ENCODE measurements at regions not wholly inside any gene's neighbourhood (a gene's known extent, or its start where the extent isn't known, plus 50 kb on each side); places are given as distances from the start of the nearest gene placed in this dataset.
"Not testable (repeated sequence)": the region's sequence is repeated elsewhere in the genome, so short reads cannot be mapped to it uniquely, and the experiment has no call there.

DNA sequence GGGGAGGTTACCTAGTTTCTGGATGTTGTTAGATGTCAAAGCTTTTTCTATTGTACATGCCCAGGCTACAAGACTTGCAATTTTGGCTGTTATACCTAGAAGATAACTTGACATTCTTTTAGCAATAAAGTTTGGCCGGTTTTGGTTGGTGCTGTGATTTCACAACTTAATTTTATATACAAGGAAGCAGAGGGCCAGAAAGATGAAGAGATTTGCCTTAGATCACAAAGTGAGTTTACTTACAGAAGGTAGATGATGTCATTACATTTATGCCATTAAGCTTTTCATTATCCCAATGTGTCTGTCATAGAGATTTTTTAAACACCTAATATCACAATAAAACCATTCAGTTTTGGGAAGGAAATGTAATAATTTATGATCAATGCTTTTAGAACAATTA lies 698.7 kb upstream of the ANO3 start:
- DNase-seq = no peak

DNA sequence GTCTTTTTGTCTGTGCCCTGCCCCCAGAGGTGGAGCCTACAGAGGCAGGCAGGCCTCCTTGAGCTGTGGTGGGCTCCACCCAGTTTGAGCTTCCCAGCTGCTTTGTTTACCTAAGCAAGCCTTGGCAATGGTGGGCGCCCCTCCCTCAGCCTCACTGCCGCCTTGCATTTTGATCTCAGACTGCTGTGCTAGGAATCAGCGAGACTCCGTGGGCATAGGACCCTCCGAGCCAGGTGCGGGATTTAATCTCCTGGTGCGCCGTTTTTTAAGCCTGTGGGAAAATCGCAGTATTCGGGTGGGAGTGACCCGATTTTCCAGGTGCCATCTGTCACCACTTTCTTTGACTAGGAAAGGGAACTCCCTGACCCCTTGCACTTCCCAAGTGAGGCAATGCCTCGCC lies 682.7 kb upstream of the ANO3 start:
- not testable (repeated sequence) for DNase-seq

DNA sequence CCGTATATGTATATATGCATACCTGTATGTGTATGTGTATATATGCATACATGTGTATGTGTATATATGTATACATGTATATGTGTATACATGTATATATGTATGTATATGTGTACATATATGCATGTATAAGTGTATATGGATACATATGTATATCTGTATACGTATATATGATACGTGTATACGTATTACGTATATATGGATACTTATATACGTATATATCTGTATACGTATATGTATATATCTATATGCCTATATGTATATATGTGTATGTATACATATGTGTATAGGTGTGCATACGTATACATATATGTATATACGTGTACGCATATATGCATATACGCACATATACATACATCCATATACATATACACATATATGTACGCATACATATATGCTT lies 681.6 kb upstream of the ANO3 start:
- DNase-seq = no peak

DNA sequence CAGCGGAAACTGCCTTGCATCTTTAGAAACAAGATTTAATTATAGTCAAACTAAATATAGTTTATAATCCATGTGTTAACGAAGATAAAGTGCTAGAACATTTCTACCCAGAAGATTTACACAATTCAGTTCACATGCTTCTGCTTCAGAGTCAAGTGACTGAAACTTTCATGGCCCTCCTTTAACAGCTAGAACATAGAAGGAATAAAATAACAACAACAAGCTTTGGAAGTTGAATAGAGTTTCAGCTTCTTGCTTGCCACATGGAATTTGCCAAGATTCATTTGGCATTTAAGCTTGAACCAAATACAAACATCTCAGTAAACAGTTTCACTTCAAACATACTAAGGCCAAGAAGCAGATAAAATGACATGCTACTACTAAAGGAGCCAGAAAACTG lies 676.3 kb upstream of the ANO3 start:
- no peak for DNase-seq

DNA sequence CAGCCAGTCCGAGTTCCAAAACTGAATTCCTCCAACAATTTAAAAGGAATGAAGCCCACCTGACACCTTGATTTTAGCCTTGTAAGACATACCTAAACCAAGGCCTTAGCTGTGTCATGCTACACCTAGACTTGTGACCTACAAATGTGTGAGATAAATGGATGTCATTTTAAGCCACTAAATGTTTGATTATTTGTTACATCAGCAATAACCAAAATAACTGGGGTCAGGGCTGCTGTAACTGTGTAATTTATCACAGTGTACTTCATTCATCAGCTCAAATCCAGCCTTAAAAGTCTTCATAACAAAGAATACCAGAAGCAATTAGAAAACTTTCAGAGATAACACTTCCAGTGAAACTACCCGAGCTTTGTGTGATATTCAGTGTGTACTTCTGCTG lies 673.0 kb upstream of the ANO3 start:
- DNase-seq = no peak

DNA sequence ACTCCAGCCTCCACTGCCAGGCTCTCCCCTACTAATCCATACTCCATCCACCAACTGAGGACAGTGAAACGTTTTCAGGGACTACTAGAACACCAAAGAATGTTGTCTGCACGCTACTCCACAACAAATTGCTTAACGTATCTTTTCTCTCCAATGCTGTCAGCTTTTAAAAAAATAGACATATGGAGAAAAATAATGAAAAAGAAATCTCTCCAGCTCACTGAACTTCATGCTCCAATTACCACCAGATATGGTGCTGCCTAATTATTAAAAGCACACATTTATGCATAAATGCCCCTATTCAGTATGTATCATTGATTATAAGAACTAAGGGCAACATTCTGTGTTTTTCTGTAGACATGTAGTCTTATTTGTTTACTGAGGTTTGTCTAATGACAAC lies 672.2 kb upstream of the ANO3 start:
- DNase-seq = no peak

DNA sequence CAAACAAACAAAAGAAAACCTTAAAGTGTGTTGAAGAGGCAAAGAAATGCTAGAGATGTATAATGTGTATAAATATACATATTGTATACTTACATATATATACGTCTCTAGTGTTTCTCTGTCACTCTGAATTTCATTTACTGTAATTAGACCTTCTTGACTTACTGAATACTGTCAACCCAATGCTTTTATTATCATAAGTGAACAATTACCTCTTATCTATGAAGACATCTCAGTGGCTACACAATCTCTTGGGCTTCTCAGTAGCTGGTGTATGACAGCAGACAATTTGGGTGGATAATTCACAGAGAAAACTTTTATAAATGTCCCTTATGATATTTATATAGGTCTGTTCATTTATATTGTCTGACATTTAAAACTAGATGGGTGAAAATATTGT lies 664.1 kb upstream of the ANO3 start:
- DNase-seq = no peak

DNA sequence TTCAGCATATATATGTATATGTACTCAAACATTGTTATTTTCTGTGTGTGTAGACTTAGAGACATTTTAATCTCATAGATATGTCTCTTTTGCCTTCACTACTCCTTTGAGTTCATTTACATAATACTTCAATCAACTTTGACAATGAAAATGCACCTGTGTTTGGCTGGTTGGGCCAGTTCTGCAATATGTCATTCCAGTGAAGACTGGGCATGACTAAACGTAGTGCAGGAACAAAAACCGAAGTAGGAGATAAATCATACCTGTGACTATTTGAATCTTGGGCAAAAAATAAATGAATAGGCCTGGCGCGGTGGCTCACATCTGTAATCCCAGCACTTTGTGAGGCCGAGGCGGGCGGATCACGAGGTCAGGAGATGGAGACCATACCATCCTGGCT lies 640.0 kb upstream of the ANO3 start:
- DNase-seq = no peak

DNA sequence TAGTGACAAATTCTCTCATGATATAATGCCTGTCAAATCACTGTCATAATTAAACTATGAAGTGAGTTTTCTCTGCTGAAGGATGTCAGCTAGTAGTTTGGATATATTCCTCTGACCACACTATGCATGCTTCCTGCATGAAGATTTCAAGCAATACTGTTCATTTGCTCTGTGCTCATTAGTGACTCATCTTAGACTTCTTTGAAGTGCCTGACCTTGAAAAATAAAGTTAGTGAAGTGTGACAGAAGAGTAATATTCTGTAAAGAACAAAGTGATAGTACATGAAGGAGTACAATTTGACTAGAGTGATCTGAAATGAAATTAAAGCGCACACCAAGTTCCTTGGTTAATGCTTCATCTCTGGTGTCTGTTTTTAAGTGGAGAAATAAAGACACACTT lies 629.5 kb upstream of the ANO3 start:
- no peak for DNase-seq

DNA sequence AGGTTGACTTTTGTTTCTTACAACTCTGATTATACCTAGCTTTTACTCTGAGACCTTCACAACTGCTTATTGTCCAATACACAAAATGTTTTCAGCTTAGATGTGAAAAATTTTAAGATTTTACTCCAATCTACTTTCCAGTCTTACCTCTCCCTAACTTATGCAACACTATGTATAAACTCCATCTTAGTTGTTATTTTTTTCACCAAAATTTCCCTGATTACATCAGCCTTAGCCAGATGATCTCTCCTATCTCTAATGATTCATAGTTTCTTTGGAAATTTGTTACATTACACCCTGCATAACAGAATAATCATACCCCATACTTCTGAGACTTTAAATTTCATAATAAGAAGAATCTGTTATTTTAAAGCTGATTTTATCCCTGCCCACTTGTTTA lies 621.0 kb upstream of the ANO3 start:
- no peak for DNase-seq

DNA sequence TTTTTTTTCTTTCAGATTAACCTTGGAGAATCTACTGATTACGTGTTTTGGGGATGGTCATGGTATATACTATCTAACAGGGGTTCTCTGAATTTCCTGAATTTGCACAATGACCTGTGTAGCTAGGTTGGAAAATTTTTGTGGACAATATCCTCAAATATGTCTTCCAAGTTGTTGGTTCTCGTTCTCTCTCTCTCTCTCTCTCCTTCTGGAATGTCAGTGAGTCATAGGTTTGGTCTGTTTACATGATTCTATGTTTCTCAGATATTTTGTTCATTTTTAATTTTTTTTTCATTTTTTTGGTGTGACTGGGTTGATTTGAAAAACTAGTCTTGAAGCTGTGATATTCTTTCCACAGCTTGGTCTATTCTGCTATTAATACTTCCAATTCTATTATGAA lies 604.0 kb upstream of the ANO3 start:
- no peak for DNase-seq

DNA sequence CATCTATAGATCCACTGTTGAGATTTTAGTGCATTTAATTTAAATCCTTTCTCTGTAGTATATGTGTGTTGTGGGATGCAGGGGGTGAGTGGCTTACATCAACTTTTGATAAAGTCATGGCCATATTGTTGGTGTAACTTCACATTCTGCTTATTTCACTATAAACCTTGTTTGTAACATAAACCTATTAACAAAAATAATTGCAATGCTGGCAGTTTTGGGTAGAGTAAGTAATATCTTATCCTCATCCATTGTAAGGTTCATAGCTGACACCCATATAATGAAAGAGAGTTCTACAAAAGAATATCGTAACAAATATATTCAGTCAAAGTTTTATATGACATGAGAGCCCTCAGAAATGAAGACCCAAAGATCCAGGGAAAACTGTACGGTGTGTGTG lies 601.7 kb upstream of the ANO3 start:
- no peak for DNase-seq

DNA sequence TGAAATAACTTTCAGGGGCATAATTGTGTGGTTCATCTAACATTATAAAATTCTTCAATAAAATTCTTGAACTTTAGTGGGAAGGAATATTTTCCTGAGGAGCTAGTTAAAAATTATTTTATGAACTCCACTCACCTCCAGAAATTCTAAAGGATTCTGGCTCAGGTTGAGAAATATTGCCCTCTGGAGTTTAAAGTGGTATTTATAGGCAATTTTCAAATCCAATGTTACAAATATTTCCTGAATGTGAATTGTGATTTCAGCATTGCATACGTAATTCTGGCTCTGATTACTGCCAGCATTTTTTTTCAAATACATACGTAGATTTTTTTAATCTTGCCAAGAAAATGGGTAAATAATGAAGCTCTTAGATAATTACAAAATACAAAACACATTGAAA lies 598.2 kb upstream of the ANO3 start:
- no peak for DNase-seq

DNA sequence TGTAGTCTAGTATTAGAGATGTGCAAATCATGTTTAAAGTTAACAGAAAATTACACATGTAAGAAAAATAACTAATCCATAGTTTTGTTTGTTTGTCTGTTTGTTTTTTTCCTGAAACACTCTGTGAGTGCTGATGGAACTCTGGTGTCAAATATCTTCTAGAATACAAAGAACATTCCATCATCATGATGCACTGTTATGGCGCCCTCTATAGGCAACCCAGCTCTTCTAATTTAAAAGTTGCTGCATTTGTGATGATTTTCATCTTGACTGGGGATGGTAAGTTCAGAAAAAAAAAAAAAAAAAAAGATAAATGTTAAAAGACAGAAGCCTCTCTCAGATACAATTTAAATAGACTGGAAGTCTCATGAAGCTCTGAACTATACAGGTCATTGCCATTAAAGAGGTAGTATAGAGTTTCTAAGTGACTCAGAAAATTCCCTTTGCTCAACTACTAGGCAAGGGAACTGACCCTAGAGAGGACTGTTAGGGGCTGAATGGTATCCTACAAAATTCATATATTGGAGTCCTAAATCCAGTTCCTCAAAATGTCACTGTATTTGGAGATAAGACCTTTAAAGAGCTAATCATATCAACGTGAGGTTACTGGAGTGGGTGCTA lies 597.2 kb upstream of the ANO3 start:
- no peak for DNase-seq

DNA sequence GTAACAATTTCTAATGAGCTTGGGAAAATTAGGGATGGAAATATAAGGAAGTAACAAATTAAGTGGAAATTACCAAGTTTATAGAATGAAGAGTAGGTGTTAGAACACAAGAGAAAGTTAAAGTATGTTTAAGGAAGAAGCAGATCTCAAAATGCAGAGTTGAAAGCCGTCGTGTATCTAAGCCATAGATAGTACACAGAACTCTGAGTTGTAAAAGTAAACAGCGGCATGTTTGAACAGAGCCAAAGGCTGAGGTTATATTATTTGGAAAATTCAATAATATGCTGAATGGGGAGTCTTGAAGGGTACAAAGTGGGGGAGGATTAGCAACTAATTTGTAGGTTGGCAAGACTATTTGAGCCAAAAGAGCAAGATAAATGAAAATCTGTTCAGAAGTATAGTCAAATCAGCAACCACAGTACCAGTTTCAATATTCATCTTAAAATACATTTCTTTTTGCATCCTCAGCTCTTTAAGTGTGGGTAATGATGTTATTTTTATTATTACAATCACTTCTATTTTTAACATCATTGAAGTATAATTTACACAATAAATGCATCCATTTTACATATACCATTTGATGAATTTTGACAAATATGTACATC lies 594.8 kb upstream of the ANO3 start:
- DNase-seq = no peak

DNA sequence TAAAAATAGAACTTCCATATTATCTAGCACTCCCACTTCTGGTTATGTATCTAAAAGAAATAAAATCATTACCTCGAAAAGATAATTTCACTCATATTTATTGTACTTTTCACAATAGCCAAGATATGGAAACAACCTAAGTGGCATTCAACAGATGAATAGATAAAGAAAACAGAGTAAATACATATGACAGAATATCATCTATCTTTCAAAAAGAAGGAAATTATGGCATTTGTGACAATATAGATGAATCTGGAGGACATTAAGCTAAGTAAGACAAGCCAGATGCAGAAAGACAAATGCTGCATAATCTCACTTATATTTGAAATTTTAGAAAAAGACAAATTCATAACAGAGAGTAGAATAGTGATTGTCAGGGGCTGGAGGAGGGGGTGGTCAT lies 590.0 kb upstream of the ANO3 start:
- DNase-seq = no peak

DNA sequence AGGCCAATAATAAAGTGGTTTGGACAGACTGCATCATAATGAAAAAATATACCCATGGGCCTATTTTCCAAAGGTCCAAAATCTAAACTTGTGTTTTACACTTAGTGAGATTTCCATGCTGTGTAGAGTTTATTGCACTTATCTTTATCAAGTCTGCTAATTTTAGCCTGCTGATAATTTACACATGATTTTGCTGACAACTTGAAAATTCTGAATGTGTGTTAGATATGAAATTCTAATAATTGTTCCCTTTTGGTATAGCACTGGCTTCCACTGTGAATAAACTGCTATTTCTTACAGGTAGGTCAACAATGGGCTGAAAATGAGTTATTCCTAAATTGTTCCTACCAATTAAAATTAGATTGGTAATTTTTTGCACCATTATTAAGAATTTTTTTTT lies 589.1 kb upstream of the ANO3 start:
- DNase-seq = no peak

DNA sequence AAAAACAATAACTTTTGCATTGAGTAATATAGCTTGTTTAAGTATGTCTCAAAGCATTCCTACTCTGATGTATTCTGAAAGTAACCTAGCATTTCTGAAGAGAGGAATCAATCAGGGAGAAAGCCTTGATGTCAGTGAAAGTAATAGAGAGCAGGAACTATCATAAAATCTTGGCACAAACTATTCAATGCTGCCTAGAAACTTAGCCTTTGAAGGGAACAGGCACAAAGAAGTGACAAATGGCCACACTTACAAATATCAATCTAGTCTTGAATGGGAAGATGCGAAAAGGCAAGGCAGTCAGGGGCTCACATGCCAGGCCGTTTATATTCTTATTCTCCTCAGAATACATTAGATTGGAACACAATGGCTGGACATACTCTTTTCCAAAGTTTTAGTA lies 576.5 kb upstream of the ANO3 start:
- DNase-seq = no peak

DNA sequence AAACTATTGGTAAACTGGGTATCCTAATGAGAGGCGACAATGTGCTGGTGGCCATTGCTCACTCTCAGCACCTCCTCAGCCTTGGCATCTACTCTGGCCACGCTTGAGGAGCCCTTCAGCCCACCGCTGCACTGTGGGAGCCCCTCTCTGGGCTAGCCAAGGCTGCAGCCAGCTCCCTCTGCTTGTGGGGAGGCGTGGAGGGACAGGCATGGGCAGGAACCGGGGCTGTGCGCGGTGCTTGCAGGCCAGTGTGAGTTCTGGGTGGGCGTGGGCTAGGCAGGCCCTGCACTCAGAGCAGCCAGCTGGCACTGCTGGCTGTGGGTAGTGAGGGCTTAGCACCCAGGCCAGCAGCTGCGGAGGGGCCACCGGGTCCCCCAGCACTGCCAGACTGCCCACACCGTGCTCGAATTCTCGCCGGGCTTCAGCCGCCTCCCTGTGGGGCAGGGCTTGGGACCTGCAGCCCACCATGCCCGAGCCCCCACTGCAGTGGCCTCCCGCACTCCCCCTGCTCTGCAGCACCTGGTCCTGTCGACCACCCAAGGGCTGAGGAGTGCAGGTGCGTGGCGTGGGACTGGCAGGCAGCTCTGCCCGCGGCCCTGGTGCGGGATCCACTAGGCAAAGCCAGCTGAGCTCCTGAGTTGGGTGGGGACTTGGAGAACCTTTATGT lies 575.9 kb upstream of the ANO3 start:
- no peak for DNase-seq

DNA sequence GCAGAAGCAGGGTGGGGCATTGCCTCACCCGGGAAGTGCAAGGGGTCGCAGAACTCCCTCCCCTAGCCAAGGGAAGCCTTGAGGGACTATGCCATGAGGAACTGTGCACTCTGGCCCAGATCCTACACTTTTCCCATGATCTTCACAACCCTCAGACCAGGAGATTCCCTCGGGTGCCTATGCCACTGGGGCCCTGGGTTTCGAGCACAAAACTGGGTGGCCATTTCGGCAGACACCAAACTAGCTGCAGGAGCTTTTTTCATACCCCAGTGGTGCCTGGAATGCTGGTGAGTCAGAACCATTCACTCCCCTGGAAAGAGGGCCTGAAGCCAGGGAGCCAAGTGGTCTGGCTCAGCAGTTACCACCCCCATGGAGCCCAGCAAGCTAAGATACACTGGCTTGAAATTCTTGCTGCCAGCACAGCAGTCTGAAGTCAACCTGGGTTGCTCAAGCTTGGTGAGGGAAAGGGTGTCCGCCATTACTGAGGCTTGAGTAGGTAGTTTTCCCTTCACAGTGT lies 573.7 kb upstream of the ANO3 start:
- DNase-seq = no peak

DNA sequence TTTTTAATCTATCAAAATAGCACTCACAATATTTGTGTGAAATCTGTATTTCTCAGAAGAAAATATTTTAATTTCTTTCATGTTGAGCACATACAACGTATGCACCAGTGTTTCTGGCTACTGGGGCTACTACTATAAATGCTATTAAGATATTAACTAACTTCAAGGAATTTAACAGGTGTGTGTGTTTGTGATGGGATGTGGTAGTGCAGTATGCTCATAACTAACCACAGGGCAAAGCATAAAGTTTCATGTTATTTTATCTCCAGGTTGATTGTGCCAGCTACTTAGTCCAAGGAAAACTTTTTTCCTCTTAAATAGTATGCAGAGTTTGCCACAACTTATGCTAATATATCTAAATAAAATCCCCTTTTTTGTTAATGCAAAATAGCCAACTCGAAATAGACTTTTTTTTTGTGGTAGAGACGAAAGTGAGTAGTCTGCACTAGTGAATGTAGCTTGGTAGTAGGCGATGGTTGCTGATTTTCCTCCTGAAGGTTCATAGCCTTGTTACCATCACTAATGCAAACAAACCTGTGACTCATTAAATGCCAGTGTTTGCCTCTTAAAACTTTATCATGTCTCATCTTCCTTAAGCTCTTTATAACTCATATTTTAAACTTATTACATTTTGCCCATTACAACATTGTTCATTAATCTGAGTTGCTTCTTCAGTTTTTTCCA lies 565.5 kb upstream of the ANO3 start:
- no peak for DNase-seq

DNA sequence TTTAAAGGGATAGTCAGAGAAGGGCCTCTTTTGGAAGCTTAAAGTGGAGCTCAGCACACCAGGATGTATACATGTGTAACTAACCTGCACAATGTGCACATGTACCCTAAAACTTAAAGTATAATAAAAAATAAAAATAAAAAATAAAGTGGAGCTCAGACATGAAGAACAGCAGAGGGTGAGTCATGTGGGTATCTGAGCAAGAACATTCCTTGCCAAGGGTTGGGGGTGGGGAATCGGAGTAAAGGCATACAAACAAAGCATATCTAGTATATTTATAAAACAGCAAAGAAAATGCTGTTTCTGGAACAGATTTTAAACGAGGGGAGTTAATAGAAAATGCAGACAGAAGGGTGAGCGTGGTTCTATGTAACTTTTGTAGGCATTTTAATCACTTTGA lies 562.6 kb upstream of the ANO3 start:
- no peak for DNase-seq

DNA sequence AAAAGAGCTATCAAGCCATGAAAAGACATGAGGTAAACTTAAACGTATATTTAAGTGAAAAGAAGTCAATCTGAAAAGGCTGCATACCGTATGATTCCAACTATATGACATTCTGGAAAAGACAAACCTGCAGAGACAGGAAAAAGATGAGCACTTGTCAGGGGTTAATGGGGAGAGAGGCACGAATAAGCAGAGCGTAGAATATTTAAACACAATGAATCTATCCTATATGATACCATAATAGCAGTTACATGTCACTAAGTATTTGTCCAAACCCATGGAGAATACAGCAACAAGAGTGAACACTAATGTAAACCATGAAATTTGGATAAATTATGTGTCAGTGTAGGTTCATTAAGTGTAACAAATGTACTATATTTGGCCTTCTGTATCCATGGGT lies 560.3 kb upstream of the ANO3 start:
- DNase-seq = no peak

DNA sequence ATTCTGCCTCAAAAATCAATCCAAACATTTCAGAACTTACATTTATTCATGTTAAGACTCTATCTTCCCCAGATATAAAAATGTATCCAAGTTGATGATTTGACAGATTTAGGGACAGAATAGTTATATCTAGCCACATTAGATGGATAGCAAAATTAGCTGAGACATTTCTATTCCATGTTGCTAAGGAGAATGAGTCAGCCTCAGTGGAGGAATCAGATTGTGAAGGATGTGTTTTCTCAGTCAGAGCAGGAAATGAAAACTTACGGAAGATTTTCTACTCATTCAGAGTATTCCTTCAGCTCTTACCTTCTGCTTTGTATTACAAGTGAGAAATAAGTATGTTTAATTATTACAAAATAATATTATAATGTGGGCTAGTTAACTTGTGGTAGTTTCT lies 556.3 kb upstream of the ANO3 start:
- DNase-seq = no peak
